Adrenal gland (tissue), 5 donors: ENCODE measurements at regions not wholly inside any gene's neighbourhood (a gene's known extent, or its start where the extent isn't known, plus 50 kb on each side); places are given as distances from the start of the nearest gene placed in this dataset.

Source experiments
- POLR2A ChIP-seq, 2 donors: fragments of 450-650 bp; IDR thresholded peaks; one replicate each; pipeline ENCODE4 v1.6.1; 2017; ENCODE audit warnings: antibody characterized with exemption in 2 of 2, mild to moderate bottlenecking in 2 of 2, moderate library complexity in 1 of 2
- TF ChIP-seq, protein P1 (sequence below), 6 experiments: fragments of 450-650 bp in 4 of 6; fragments of 200-600 bp in 2 of 6; sonication (generic) in 1 of 6; IDR thresholded peaks; 1 replicate in 5 of 6; 2 replicates in 1 of 6; pipeline versions ENCODE4 v1.5.1 to v1.8.0; 2016 to 2021; ENCODE audit warnings: antibody characterized with exemption in 6 of 6, mild to moderate bottlenecking in 2 of 6, moderate library complexity in 1 of 6
- donor health status: DM: no; HTN: no; CAD: no.

DNA sequence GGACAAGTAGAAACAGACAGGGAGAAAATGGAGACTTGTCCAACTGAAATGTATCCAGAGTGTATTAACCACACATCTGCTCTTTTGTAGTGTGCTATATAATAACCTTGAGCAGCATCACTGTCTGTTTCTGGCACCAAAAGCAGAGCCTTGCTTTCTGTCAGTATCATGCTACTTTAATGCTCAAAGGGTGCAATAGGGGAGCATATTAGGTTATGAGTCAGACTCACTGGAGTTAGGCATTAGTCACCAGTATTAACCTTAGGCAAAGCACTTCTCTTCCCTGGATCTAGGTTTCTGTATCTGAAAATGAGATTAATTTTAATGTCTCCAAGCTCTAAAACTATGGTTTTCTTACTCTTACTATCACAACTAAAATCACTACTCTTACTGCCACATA lies 280.1 kb downstream of the TFAP2B start:
- TF ChIP-seq, protein P1, sequence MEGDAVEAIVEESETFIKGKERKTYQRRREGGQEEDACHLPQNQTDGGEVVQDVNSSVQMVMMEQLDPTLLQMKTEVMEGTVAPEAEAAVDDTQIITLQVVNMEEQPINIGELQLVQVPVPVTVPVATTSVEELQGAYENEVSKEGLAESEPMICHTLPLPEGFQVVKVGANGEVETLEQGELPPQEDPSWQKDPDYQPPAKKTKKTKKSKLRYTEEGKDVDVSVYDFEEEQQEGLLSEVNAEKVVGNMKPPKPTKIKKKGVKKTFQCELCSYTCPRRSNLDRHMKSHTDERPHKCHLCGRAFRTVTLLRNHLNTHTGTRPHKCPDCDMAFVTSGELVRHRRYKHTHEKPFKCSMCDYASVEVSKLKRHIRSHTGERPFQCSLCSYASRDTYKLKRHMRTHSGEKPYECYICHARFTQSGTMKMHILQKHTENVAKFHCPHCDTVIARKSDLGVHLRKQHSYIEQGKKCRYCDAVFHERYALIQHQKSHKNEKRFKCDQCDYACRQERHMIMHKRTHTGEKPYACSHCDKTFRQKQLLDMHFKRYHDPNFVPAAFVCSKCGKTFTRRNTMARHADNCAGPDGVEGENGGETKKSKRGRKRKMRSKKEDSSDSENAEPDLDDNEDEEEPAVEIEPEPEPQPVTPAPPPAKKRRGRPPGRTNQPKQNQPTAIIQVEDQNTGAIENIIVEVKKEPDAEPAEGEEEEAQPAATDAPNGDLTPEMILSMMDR (IDR thresholded peaks at IDR 0.05) = no peak
- no peak for TF ChIP-seq POLR2A (IDR thresholded peaks at IDR 0.05)
